ENCODE measurements at regions not wholly inside any gene's neighbourhood (a gene's known extent, or its start where the extent isn't known, plus 50 kb on each side); places are given as distances from the start of the nearest gene placed in this dataset.

- no peaks in the 10 kb centered on the region for H3K9me2 ChIP-seq (ENCODE audit: insufficient read depth)
- no peaks in the 10 kb centered on the region for H3F3A ChIP-seq (ENCODE audit: insufficient read depth)
- no peaks in the 10 kb centered on the region for H3K9me3 ChIP-seq (ENCODE audit: low read depth)
- TF ChIP-seq EZH2phosphoT487 (IDR thresholded peaks at IDR 0.05; ENCODE audit: insufficient read depth, low read depth) (no peak), EZH2 (IDR thresholded peaks at IDR 0.05; ENCODE audit: insufficient read depth, poor library complexity, severe bottlenecking) (no peak)
- no peaks in the 10 kb centered on the region for H4K20me1 ChIP-seq (ENCODE audit: insufficient read depth)
- no peak overlapping the region for H3K4me2 ChIP-seq (ENCODE audit: unreplicated experiment)
- peaks cover 34% of the 10 kb centered on the region for H3K27me3 ChIP-seq (replicated peaks; ENCODE audit: insufficient read depth)
- H3K4me1 ChIP-seq (ENCODE audit: insufficient read depth), result no peaks in the 10 kb centered on the region; the same call in 1 of the 2 replicates
- in situ Hi-C loops (cut with MboI), result no loop called here
- no peaks in the 10 kb centered on the region for H3K79me2 ChIP-seq (ENCODE audit: insufficient read depth)
- no peaks in the 10 kb centered on the region for H3K36me3 ChIP-seq (ENCODE audit: low read depth)
- no peak overlapping the region for H3K9ac ChIP-seq
- DNase-seq, result no peak
- no peak overlapping the region for H2AFZ ChIP-seq
- H3K27ac ChIP-seq, result no peak overlapping the region
- no peak overlapping the region for H3K4me3 ChIP-seq
- 17 to 35% methylated on average over 9 to 11 of the region's 12 CpGs for WGBS, 2 experiments (ENCODE audit: low coverage in 1 of 2, low lambda C conversion rate in 2 of 2, missing lambda C conversion rate in 2 of 2)
Measured at GRCh38 chr11:45384711-45385241, 98.6 kb upstream of the SYT13 start.

- no peaks in the 10 kb centered on the region for H3K9me3 ChIP-seq (ENCODE audit: low read depth)
- H3K9me2 ChIP-seq (ENCODE audit: insufficient read depth), result no peaks in the 10 kb centered on the region
- no peak overlapping the region for H2AFZ ChIP-seq
- in situ Hi-C loops (cut with MboI), result no loop called here
- TF ChIP-seq EZH2 (IDR thresholded peaks at IDR 0.05; ENCODE audit: insufficient read depth, poor library complexity, severe bottlenecking), result no peak
- H3K27ac ChIP-seq, result no peak overlapping the region
- H3K27me3 ChIP-seq (replicated peaks; ENCODE audit: insufficient read depth), result peaks cover 34% of the 10 kb centered on the region
- H3K4me3 ChIP-seq, result no peak overlapping the region
- WGBS, 2 experiments (ENCODE audit: low coverage in 1 of 2, low lambda C conversion rate in 2 of 2, missing lambda C conversion rate in 2 of 2), result 70 to 90% methylated on average over 4 of the region's 4 CpGs
- H3K4me1 ChIP-seq (ENCODE audit: insufficient read depth), result no peaks in the 10 kb centered on the region; the same call in 1 of the 2 replicates
- H3K4me2 ChIP-seq (ENCODE audit: unreplicated experiment), result no peak overlapping the region
- no peak for DNase-seq
- no peaks in the 10 kb centered on the region for H3K79me2 ChIP-seq (ENCODE audit: insufficient read depth)
- no peaks in the 10 kb centered on the region for H3F3A ChIP-seq (ENCODE audit: insufficient read depth)
- no peaks in the 10 kb centered on the region for H3K36me3 ChIP-seq (ENCODE audit: low read depth)
- no peaks in the 10 kb centered on the region for H4K20me1 ChIP-seq (ENCODE audit: insufficient read depth)
- H3K9ac ChIP-seq, result no peak overlapping the region
Measured at GRCh38 chr11:45384016-45384415, 97.9 kb upstream of the SYT13 start.

- Histone ChIP-seq H3K4me3 (no peak overlapping the region), H3K9me2 (ENCODE audit: insufficient read depth) (no peaks in the 10 kb centered on the region), H3K4me1 (ENCODE audit: insufficient read depth) (no peaks in the 10 kb centered on the region; the same call in 1 of the 2 replicates), H3F3A (ENCODE audit: insufficient read depth) (no peaks in the 10 kb centered on the region), H4K20me1 (ENCODE audit: insufficient read depth) (no peaks in the 10 kb centered on the region), H2AFZ (no peak overlapping the region), H3K27me3 (replicated peaks; ENCODE audit: insufficient read depth) (peaks cover 26% of the 10 kb centered on the region), H3K9me3 (ENCODE audit: low read depth) (no peaks in the 10 kb centered on the region), H3K4me2 (ENCODE audit: unreplicated experiment) (no peak overlapping the region), H3K79me2 (ENCODE audit: insufficient read depth) (no peaks in the 10 kb centered on the region), H3K36me3 (ENCODE audit: low read depth) (no peaks in the 10 kb centered on the region), H3K9ac (no peak overlapping the region), H3K27ac (no peak overlapping the region)
- in situ Hi-C loops (cut with MboI), result no loop called here
- TF ChIP-seq EZH2phosphoT487 (IDR thresholded peaks at IDR 0.05; ENCODE audit: insufficient read depth, low read depth) (no peak), EZH2 (IDR thresholded peaks at IDR 0.05; ENCODE audit: insufficient read depth, poor library complexity, severe bottlenecking) (no peak)
- peak; percentile 36 for DNase-seq
- WGBS, 2 experiments (ENCODE audit: low coverage in 1 of 2, low lambda C conversion rate in 2 of 2, missing lambda C conversion rate in 2 of 2), result 15 to 26% methylated on average over 6 of the region's 6 CpGs
Measured at GRCh38 chr11:45383224-45383623, 97.1 kb upstream of the SYT13 start.

- Histone ChIP-seq H2AFZ (no peak overlapping the region), H3F3A (ENCODE audit: insufficient read depth) (no peaks in the 10 kb centered on the region), H3K9ac (no peak overlapping the region), H3K4me2 (ENCODE audit: unreplicated experiment) (no peak overlapping the region), H3K4me1 (ENCODE audit: insufficient read depth) (no peaks in the 10 kb centered on the region; the same call in 1 of the 2 replicates), H3K27me3 (replicated peaks; ENCODE audit: insufficient read depth) (peaks cover 25% of the 10 kb centered on the region), H3K27ac (no peak overlapping the region), H4K20me1 (ENCODE audit: insufficient read depth) (no peaks in the 10 kb centered on the region), H3K4me3 (no peak overlapping the region), H3K9me3 (ENCODE audit: low read depth) (no peaks in the 10 kb centered on the region), H3K36me3 (ENCODE audit: low read depth) (no peaks in the 10 kb centered on the region), H3K79me2 (ENCODE audit: insufficient read depth) (no peaks in the 10 kb centered on the region), H3K9me2 (ENCODE audit: insufficient read depth) (no peaks in the 10 kb centered on the region)
- no peak for DNase-seq
- WGBS, 2 experiments (ENCODE audit: low coverage in 1 of 2, low lambda C conversion rate in 2 of 2, missing lambda C conversion rate in 2 of 2), result 66 to 68% methylated on average over 7 of the region's 7 CpGs
- in situ Hi-C loops (cut with MboI), result no loop called here
- TF ChIP-seq EZH2phosphoT487 (IDR thresholded peaks at IDR 0.05; ENCODE audit: insufficient read depth, low read depth) (no peak), EZH2 (IDR thresholded peaks at IDR 0.05; ENCODE audit: insufficient read depth, poor library complexity, severe bottlenecking) (no peak)
Measured at GRCh38 chr11:45382133-45382878, 96.2 kb upstream of the SYT13 start.

Data from GM23248 (cell line).